ENCODE measurements at regions not wholly inside any gene's neighbourhood (a gene's known extent, or its start where the extent isn't known, plus 50 kb on each side); places are given as distances from the start of the nearest gene placed in this dataset.

DNA sequence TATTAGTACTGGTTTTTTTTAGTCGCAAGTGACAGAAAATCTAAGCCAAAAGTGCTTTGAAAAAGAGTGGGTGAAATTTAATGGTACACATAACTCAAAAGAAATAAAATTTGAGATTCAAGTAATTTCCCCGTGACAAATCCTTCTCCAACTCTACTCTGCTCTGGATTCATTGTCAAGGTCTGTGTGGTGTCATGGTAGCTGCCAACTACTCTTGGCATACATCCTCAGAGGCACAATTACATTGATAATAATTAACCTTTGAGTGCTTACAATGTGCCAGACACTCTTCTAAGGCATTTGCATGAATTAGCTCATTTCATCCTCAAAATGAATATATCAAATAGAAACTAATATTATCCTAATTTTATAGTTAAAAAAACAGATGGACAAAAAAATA, 1153.9 kb upstream of the NCAM2 start:
- DNase-seq (ENCODE audit: low read depth): no peak

- DNase-seq (ENCODE audit: low read depth): no peak
These were observed 1148.1 kb upstream of the NCAM2 start for GRCh38 chr21:19850157-19850556.

DNA sequence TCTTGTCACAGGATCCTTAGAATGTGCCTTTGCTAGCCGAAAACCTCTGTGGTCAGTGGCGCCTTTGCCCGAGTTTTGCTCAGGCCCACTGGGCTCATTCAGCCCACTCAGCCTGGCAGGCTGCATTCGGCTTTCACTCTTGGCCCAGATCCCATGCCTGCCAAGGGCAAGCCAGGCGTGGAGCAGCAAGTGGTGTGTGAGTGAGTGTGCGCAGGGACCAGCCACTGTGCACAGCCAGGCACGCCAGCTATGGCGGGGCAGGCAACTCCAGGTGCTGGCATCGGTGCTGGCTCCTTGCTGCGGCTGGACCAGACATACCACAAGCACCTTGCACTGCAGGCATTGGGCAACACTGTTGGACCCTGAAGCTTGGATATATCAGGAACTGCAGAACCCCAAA, 1145.1 kb upstream of the NCAM2 start:
- no peak for DNase-seq (ENCODE audit: low read depth)

DNA sequence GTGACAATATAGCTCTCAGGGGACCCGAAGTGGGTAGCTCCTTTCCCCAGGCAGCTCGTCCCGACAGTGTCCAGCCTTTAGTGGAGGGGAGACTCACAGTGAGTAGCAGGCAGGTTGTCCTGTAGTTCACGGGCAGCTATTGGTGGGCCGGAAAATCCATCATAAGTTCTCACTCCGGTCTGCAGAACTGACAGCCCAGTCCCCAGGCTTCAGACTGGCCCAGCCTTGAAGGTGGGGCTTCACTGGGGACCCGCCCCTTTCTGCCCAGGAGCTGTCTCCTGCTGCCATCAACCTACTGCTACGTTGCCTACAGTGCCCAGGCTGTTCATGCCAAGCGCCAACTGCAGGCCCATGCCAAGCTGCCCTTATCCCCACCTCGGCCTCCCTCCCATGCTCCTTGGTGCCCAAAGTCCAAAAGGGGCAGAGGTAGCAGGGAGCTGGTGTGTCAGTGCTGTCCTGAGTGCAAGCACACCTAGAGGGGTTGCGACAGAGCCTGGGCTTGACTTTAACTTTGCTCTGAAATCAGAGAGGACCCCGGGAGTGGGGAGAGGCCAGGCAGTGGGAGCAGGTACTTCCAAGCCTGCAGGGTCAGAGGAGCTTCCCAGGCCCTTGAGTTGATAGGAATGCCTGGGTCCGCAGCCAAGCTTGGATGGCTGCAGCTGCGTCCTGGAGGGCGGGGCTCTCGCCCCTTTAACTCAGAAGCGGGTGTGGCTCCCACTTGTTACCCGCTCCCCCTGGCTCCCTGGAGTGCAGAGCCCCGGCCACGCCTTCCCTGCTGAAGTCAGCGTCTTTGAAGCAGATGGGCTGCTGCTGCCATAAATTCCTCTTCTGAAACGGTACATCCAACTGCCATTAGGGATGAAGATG, 1144.3 kb upstream of the NCAM2 start:
- no peak for DNase-seq (ENCODE audit: low read depth)

DNA sequence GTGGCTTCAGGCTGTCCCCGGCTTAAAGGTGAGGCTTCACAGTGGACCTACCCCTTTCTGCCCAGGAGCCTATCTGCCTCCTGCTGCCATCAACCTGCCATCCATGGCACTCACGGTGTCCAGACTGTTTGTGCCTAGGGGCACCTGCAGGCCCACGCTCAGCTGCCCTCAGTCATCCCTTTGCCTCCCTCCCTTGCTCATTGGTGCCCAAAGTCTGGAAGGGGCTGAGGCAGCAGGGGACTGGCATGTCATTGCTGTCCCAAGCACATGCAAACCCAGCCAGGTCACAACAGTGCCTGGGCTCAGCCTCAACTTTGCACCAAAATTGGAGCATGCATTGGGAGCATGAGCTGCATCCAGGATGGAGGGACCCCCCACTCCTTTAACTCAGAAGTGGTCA, 1142.7 kb upstream of the NCAM2 start:
- no peak for DNase-seq (ENCODE audit: low read depth)

DNA sequence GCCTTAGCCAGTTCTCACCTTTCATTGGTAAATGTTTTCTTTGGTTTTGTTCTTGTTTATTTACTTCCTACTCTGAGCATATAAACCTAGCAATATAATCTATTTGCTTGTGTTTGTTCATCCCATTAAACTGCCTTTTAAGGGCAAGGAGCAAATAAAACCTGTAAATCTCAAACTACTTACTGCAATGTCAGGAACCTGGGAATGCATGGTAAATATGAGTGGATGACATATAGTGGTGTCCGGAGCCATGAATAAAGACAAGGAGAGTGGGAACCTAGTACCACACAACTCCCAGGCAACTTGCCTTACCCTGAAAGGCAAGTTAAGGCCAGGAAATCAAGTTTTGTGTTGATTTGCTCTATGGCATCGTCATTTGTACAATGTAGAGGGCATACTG, 1133.7 kb upstream of the NCAM2 start:
- DNase-seq (ENCODE audit: low read depth): no peak

DNA sequence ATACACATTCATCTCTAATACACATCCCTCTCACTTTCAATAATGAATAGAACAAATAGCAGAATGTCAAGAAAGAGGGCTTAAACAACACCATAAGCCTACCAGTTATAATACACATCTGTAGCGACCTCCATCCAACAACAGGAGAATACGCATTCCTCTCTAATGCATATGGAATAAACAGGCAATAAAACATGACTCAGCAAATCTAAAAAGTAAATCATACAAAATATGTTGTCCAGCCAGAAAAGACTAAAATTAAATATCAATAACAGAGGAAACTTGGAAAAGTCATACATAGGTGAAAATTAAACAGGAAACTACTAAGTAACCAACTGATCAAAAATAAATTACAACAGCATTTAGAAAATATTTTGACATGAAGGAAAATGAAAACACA, 1127.5 kb upstream of the NCAM2 start:
- DNase-seq (ENCODE audit: low read depth): no peak

GRCh38 chr21:19874521-19874920, 1123.7 kb upstream of the NCAM2 start:
- DNase-seq (ENCODE audit: low read depth): no peak

DNA sequence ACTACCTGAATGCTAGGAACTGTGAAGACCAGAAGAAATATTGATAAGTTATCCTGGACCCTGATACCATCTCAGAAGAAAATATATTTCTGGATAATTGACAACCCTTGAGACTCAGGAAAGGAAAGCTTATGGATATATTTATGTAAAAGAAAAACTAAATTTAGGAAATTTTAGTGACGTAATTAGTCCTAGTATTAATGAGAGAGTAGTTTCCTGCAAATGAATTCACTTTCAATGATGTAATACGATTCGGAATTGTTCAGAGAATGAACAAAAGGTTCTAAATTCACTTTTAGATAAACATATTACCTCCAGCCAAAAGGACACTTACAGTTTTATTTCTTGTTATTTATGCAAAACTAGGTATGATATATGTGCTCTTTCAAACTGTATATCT, 1120.1 kb upstream of the NCAM2 start:
- DNase-seq (ENCODE audit: low read depth): no peak

DNA sequence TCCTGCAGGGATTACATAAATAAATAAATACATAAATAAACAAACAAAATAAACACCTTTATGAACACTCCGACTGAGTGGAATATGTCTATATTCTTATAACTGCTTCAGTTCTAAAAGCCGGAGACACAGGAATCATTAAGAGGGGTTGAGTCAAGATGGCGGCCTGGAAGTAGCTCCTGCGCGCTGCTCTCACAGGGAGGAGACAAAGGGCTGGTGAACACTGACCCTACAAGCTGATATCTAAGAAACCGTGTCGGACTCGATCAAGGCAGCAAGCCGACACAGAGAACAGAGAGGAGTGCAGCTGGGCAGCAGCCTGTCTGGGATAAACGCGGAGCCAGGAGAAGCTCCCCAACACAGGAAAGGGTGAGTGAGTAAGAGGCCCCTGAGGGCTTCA, 1098.6 kb upstream of the NCAM2 start:
- DNase-seq (ENCODE audit: low read depth): no peak

DNA sequence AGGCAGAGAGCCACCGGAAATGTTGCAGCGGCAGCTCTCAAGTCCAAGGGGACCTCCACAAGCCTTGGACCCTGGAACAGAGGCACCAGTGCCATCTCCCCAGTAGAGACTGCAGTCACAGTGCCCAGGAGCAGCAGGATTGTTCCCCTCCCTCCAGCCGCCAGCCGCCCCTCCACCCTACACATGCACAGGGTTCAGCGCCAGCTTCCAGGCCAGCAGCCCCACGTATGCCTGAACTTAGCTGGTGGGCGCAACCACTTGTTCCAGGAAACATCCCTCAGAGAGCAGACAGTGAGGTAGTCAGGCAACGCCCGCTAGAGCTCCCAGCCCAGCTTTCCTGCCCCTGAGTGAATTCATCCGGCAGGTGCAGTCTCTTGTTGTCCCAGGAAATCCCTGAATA, 1098.1 kb upstream of the NCAM2 start:
- DNase-seq (ENCODE audit: low read depth): no peak

DNA sequence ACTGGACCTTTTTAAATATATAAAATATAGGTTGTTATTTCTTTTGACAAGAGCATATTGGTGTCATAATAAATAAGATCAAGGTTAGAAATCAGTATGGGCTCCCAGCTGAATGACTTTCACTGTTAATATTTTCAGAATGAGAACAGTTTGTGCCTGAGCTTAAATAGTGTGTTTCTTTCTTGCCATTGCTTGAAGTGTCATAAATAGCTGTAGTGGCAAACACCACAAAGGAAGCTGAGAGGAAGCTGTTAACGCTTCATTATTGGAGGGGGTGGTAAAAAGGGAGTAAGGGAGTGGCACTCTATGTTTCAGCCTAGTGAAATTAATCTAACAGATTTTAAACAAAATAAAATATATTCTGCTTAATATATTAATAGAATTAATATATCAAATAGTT, 1089.8 kb upstream of the NCAM2 start:
- no peak for DNase-seq (ENCODE audit: low read depth)

- DNase-seq (ENCODE audit: low read depth): no peak
These were observed 1084.2 kb upstream of the NCAM2 start for GRCh38 chr21:19914028-19914427.

GRCh38 chr21:19921211-19921610, 1077.0 kb upstream of the NCAM2 start:
- no peak for DNase-seq (ENCODE audit: low read depth)

- no peak for DNase-seq (ENCODE audit: low read depth)
These were observed 1076.1 kb upstream of the NCAM2 start for GRCh38 chr21:19922122-19922521.

- no peak for DNase-seq (ENCODE audit: low read depth)
These were observed 1062.7 kb upstream of the NCAM2 start for GRCh38 chr21:19935467-19935866.

- DNase-seq (ENCODE audit: low read depth): no peak
These were observed 1060.6 kb upstream of the NCAM2 start for GRCh38 chr21:19937619-19938018.

DNA sequence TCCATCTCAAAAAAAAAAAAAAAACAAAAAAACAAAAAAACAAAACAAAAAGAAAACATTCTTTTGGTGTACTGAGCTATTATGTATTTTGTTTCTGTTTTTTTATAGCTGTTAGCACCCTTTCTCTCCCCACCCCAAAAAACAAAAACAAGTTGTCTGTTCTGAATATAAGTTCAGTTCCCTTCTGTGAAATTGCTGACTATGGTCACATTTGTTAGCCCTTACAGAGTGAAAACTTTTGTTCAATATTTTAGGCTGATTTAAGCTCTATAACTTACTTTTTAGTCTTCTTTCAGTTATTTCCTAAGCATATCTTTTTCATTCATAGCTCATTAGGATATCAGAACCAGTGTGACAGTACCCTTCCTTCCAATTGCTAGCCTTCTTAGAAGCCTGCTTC, 1056.6 kb upstream of the NCAM2 start:
- no peak for DNase-seq (ENCODE audit: low read depth)

DNA sequence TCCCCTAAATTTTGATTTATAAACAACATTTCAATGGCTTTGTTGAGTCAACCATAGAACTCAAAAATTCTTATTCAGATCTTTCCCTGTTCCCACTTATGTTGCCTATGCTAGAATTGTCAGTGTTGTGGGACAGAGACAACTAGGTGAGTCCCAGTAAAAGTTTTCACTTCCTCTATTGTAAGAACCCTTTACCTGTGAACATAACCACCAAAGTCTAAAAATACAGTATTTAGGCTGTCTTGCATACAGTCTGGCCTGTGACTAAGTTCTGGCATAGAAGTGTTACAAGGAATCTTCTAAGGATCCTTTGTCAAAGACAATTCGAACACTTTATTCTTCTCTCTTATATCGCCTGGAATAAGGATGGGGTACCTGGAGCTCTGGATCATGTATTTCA, 1047.9 kb upstream of the NCAM2 start:
- DNase-seq (ENCODE audit: low read depth): no peak

DNA sequence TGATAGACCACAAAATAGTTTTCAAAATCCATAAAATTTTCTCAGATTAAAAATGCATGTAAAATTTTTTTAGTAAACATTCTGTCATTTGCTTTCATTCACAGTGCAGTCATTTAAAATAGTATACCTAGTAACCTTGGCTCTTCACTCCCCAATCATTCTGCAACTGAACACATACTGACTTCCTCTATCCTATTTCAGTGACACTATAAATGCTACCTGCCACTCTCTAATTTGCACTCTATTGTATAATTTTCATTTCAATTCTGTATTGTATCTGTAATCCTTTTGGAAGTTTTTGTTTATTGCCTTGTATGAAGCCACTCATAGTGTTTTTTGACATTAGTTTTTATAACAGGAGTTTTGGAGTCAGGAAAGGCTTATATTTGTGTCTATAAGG, 1029.1 kb upstream of the NCAM2 start:
- DNase-seq (ENCODE audit: low read depth): no peak

- no peak for DNase-seq (ENCODE audit: low read depth)
These were observed 1016.3 kb upstream of the NCAM2 start for GRCh38 chr21:19981938-19982337.

DNA sequence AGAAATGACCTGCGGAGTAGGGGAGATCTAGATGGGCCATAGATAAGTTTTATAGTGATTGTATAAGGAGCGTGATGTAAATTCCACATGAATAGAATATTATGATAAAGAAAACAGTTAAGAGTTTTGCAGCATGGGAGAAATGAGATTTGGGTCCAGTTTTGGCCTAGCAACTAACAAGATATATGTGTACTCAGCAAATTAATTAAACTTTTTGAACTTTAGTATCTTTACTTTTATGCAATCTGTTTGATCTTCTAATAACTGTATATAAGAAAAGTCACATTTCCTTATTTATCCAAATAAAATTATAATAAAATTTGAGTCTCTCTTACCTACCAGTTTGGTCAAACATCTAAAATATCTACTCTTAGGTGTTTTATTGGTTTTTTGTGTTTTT, 1011.8 kb upstream of the NCAM2 start:
- DNase-seq (ENCODE audit: low read depth): no peak

GRCh38 chr21:19987671-19988070, 1010.5 kb upstream of the NCAM2 start:
- DNase-seq (ENCODE audit: low read depth): no peak

- no peak for DNase-seq (ENCODE audit: low read depth)
These were observed 1005.7 kb upstream of the NCAM2 start for GRCh38 chr21:19992540-19992939.
